GM12865 (cell line): ENCODE measurements at regions not wholly inside any gene's neighbourhood (a gene's known extent, or its start where the extent isn't known, plus 50 kb on each side); places are given as distances from the start of the nearest gene placed in this dataset.
A peak's percentile ranks its signal among the peaks of the same experiment; 100 is the strongest.

Experiments used
- DNase-seq: peaks from one replicate; pipeline ENCODE4 v3.0.0; 2010; ENCODE audit warnings: low read depth
- H3K4me3 ChIP-seq: 2 replicates; pipeline ENCODE4 v1.5.1; 2011; ENCODE audit warnings: mild to moderate bottlenecking, low read depth, low read length, control low read depth
- CTCF ChIP-seq: IDR thresholded peaks from 2 replicates; pipeline ENCODE4 v1.5.1; 2011; ENCODE audit warnings: low read length, control low read depth, low read depth, inconsistent platforms; ENCODE audit not compliant: insufficient read depth; ENCODE audit errors: missing control alignments

DNA sequence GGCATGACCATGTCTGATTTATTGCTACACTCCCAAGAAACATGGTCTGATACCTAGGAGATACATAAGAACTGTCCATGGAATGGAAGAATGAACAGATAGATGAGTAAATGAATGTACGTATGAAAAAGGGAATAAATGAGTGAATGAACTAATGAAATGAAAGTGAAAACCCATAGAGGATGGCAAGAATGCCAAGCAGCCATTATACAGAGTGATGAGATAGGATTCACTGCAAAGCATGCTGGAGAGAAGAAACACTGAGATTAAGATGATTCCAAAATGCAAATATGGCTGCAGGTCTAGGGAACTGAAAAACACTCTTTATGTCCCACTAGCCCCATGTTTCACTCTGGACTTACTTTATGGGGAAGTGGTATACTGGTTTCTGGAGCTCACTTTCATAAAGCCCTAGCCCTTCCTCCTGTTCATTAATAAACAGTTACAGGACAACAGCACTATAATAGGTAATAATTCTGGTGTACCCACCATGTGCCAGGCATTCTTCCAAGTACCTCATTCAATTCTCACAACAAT lies 170.3 kb upstream of the RAD23B start:
- H3K4me3 ChIP-seq = no peak overlapping the region
- peak; percentile 48 for DNase-seq
- TF ChIP-seq CTCF = no peak

GRCh38 chr9:107118863-107119624 lies 164.0 kb upstream of the RAD23B start:
- TF ChIP-seq CTCF = no peak
- no peak overlapping the region for H3K4me3 ChIP-seq
- DNase-seq = no peak

DNA sequence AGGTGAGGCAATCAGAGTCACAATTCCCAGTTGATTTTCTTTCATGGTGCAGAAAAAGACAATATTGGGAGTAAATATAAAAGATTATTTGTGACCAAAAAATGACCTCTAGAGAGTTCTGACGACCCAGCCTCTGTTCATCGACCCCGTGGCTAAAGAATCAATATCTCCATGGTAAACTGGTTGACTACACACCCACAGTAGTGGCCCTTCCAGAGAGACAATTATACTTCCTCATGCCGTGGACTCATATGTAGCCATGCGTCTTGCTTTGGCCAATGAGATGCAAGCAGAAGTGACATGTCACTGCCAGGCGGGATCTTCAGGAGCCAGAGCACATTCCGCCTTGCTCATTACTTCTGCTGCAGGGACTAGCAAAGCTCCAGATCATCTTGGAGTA lies 163.3 kb upstream of the RAD23B start:
- H3K4me3 ChIP-seq = no peak overlapping the region
- DNase-seq = no peak
- TF ChIP-seq CTCF = no peak

DNA sequence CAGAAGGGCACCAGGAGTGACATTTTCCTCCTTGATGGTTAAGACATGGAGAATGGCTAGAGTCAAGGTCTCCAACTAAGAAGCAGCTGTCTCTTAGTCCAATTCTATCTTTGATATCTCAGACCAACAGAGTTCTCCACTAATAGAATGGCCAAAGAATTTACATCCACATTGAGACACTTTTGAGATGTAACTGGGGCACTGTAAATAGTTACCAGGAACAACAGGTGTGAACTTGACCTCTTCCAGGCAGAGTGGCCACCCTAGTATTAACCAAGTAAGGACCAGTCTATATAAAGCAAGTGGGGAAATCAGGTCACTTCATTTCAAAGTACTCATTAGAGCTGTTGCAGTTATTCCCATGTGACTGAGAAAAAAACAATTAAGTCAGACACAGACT lies 159.7 kb upstream of the RAD23B start:
- TF ChIP-seq CTCF = no peak
- no peak for DNase-seq
- no peak overlapping the region for H3K4me3 ChIP-seq

DNA sequence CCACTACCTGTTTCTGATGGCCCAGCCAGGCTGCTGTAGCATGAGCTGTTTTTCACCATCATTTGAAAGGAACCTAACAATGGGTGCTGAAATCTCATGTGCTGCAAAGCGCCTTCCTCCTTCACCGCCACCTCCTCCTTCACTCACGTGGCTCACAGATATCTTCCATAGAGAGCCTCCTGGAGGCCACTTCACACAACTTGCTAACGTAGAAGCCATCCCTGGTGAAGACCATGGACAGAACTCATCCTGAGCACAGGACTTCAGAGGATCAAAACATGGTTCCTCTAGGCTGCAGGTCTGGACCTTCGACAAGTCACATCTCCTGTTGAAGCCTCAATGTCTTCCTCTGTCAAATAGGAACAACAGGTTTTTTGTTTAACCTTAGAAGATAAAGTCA lies 155.5 kb upstream of the RAD23B start:
- no peak for DNase-seq
- no peak overlapping the region for H3K4me3 ChIP-seq
- TF ChIP-seq CTCF = no peak

DNA sequence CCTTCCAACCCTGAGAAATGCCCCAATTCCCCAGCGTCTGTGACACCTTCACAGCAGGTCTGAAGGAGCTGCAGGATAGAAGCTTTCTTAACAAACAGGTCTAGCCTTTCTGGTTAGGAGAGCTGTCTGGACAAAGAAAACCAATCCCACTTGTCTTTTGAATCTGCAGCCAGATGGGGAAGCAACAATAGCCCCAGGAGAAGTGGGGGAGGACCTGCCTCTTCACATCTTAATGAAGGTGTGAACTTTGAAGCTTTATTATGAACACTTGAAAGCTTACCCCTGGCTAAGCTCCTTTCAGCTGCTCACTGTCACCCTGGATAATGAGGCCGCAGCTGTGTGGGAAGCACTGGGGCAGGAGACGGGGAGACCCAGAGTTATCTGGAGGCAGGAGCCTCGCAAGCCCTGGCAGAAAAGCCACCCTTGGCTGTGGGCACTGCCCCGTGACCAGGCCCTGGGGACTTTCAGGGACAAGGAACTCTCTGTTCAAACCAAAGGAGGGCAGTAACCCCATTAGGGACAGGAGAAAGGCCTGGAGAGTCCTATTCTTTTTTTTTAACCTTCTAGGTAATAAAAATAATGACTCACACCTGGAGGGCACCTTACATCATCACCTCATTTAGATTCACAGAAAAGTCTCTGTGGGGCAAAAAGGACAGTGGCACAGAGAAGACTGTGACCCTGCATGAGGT lies 151.8 kb upstream of the RAD23B start:
- no peak overlapping the region for H3K4me3 ChIP-seq
- DNase-seq = no peak
- TF ChIP-seq CTCF = no peak
